CD8-positive, alpha-beta memory T cell (primary cell): ENCODE measurements at regions not wholly inside any gene's neighbourhood (a gene's known extent, or its start where the extent isn't known, plus 50 kb on each side); places are given as distances from the start of the nearest gene placed in this dataset.

Source experiments
- CTCF ChIA-PET: fragments of 350-600 bp; sonication (Branson Sonifier 250); formaldehyde crosslinking; loops from one replicate; lab custom pipeline; 2021; ENCODE audit warnings: antibody characterized with exemption; lab: Charles Lee
- POLR2A ChIA-PET: fragments of 350-600 bp; sonication (Branson Sonifier 250); formaldehyde crosslinking; loops from one replicate; lab custom pipeline; 2021; ENCODE audit warnings: antibody characterized with exemption; lab: Charles Lee
- DNase-seq, 5 donors: peaks; one replicate each; pipeline versions ENCODE4 v3.0.0 to v3.0.0-alpha.2; 2020 to 2022; ENCODE audit warnings: mixed read lengths in 1 of 5
- H3K27ac ChIP-seq: one replicate; pipeline ENCODE4 v1.7.0; 2013; ENCODE audit warnings: low read depth, mild to moderate bottlenecking, low read length, moderate library complexity
- H3K27me3 ChIP-seq: 2 replicates; pipeline ENCODE4 v1.7.0; 2013; ENCODE audit warnings: low read length, mild to moderate bottlenecking; ENCODE audit not compliant: insufficient read depth, poor library complexity, severe bottlenecking
- H3K36me3 ChIP-seq: 2 replicates; pipeline ENCODE4 v1.7.0; 2013; ENCODE audit warnings: mild to moderate bottlenecking, low read length, moderate library complexity; ENCODE audit not compliant: insufficient read depth
- H3K4me1 ChIP-seq: 2 replicates; pipeline ENCODE4 v1.7.0; 2013; ENCODE audit warnings: mild to moderate bottlenecking, low read length, moderate library complexity; ENCODE audit not compliant: insufficient read depth
- H3K4me3 ChIP-seq: 2 replicates; pipeline ENCODE4 v1.7.0; 2013; ENCODE audit warnings: mild to moderate bottlenecking, low read length
- H3K9me3 ChIP-seq: 2 replicates; pipeline ENCODE4 v1.7.0; 2013; ENCODE audit warnings: mild to moderate bottlenecking, low read length
- H3K27ac Mint-ChIP-seq, 8 donors: one replicate each; pipeline ENCODE4 v1.8.0; 2020 to 2021; ENCODE audit warnings: mixed read lengths in 8 of 8, mild to moderate bottlenecking in 6 of 8, inconsistent platforms in 3 of 8, moderate library complexity in 3 of 8
- H3K27me3 Mint-ChIP-seq, 2 donors: one replicate each; pipeline ENCODE4 v1.8.0; 2020 to 2021; ENCODE audit warnings: mixed read lengths in 2 of 2, mild to moderate bottlenecking in 1 of 2, moderate library complexity in 1 of 2
- H3K36me3 Mint-ChIP-seq, 3 donors: one replicate each; pipeline ENCODE4 v1.8.0; 2020 to 2021; ENCODE audit warnings: mixed read lengths in 3 of 3, inconsistent platforms in 1 of 3, mild to moderate bottlenecking in 1 of 3
- H3K4me1 Mint-ChIP-seq, 3 donors: one replicate each; pipeline ENCODE4 v1.8.0; 2020 to 2021; ENCODE audit warnings: mixed read lengths in 3 of 3, inconsistent platforms in 1 of 3, mild to moderate bottlenecking in 1 of 3
- H3K4me3 Mint-ChIP-seq, 7 donors: one replicate each; pipeline ENCODE4 v1.8.0; 2020 to 2021; ENCODE audit warnings: mixed read lengths in 7 of 7, mild to moderate bottlenecking in 6 of 7, moderate library complexity in 4 of 7, inconsistent platforms in 2 of 7
- H3K9me3 Mint-ChIP-seq, 5 donors: one replicate each; pipeline ENCODE4 v1.8.0; 2020 to 2022; ENCODE audit warnings: mixed read lengths in 5 of 5, mild to moderate bottlenecking in 3 of 5, moderate library complexity in 2 of 5, inconsistent platforms in 1 of 5

DNA sequence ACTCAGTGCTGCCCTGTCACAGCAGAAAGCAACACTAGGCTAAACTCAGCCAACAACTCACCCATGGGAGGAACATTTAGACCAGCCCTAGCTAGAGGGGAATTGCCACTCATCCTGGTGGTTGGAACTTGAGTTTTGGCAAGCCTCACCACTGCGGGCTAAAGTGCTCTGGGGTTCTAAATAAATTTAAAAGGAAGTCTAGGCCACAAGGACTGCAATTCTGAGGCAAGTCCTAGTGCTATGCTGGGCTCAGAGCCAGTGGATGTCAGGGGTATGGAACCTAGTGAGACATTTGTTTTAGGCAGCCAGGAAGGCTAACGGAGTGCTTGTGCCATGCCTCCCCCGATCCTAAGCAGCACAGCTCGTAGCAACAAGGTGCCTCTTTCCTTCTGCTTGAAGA lies 78.0 kb downstream of the RGS13 start:
- CTCF ChIA-PET: no interaction called here
- no peaks in the 10 kb centered on the region for H3K27me3 ChIP-seq

DNA sequence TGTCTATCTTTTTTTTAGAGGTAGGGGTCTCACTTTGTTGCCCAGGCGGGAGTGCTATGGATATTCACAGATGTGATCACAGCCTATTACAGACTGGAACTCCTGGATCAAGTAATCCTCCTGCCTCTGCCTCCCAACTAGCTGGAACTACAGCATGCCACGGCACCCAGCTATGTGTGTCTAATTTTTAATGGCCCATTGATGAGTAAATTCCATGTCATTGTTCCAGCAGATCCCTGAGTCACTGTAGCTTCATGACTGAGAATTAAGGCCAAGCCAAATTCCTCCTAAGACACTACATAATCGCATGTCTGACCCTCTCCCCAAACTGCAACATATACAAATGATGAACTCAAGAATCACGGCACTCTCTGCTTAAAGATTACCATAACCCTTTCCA lies 84.2 kb upstream of the RGS2 start:
- Mint-ChIP-seq H3K4me1 (no peaks in the 10 kb centered on the region), H3K4me3 (no peak overlapping the region), H3K27ac (no peak overlapping the region), H3K27me3 (peaks cover 3% of the 10 kb centered on the region in 2 donors), H3K36me3 (no peaks in the 10 kb centered on the region), H3K9me3 (peaks cover 3 to 12% (median 7%) of the 10 kb centered on the region in 5 donors)
- no peaks in the 10 kb centered on the region for H3K4me1 ChIP-seq
- no peaks in the 10 kb centered on the region for H3K27me3 ChIP-seq
- H3K36me3 ChIP-seq: no peaks in the 10 kb centered on the region
- H3K4me3 ChIP-seq: no peak overlapping the region
- ChIA-PET POLR2A (no interaction called here), CTCF (no interaction called here)
- H3K27ac ChIP-seq: no peak overlapping the region
- no peaks in the 10 kb centered on the region for H3K9me3 ChIP-seq
- no peak for DNase-seq

More for the DNA sequence above, 78.0 kb downstream of the RGS13 start:
- no peaks in the 10 kb centered on the region for H3K36me3 Mint-ChIP-seq
- H3K4me3 Mint-ChIP-seq: no peak overlapping the region
- Histone ChIP-seq H3K9me3 (no peaks in the 10 kb centered on the region), H3K36me3 (no peaks in the 10 kb centered on the region), H3K4me1 (no peaks in the 10 kb centered on the region), H3K27ac (no peak overlapping the region), H3K4me3 (no peak overlapping the region)
- POLR2A ChIA-PET: no interaction called here
- H3K27me3 Mint-ChIP-seq: peaks cover 6 to 7% of the 10 kb centered on the region in 2 donors
- no peak for DNase-seq
- H3K9me3 Mint-ChIP-seq: peaks cover 10 to 20% (median 15%) of the 10 kb centered on the region in 5 donors
- H3K27ac Mint-ChIP-seq: no peak overlapping the region
- no peaks in the 10 kb centered on the region for H3K4me1 Mint-ChIP-seq

DNA sequence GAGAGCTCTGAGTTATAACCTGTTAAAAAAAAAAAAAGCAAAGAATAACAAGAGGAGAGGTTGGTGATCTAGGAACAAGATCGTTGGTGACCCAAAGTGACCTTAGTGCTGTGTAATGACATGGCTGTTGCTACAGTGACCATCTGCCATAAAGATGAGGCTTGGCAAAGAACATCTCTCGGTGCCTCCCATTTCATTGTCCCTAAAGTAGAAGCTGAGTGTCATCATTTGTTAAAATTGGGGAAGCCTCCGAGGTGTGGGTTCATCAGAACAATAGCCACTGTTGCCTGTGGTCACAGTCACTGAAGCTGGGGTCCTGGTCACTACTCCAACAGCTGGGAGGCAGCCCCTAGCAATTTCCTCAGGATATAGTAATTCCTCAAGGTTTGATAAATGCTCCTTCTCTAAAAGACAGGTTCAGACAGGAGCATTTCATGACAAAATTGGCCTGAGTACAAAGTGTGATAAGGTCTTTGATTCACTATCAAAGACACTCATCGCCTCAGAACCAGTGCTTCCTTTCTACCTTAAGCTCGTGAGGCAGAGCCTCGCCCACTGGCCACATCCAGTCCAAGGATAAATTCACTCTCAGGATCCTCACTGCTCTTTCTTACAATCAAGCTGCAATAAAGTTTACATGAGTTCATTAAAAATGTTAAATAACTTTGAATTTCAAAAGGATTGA lies 81.9 kb upstream of the RGS2 start:
- Mint-ChIP-seq H3K36me3 (no peaks in the 10 kb centered on the region), H3K27me3 (peaks cover 3% of the 10 kb centered on the region in 2 donors), H3K4me1 (no peaks in the 10 kb centered on the region), H3K9me3 (peaks cover 0 to 2% (median 0%) of the 10 kb centered on the region in 5 donors), H3K4me3 (no peak overlapping the region), H3K27ac (no peak overlapping the region)
- no peak overlapping the region for H3K27ac ChIP-seq
- no peaks in the 10 kb centered on the region for H3K9me3 ChIP-seq
- no peaks in the 10 kb centered on the region for H3K27me3 ChIP-seq
- H3K36me3 ChIP-seq: no peaks in the 10 kb centered on the region
- no peak overlapping the region for H3K4me3 ChIP-seq
- no peaks in the 10 kb centered on the region for H3K4me1 ChIP-seq
- DNase-seq: no peak
- POLR2A ChIA-PET: no interaction called here
- CTCF ChIA-PET: no interaction called here

DNA sequence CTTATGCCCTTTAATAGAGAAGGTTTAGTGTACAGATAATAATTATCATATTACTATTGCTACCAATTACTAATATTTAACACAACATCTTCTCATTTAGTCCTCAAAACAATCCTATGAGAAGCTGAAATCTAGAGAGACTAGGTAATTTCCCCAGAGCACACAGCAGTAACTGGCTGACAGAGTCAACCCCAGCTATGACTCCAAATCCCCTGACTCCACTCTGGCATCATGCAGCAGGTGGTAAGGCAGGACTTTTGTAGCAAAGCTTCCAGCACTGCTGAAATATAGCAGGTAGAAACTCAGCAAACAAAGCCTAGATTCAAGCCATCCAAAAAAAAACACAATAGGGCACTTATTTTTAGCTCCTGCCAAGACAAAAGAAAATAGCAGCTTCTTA lies 79.3 kb upstream of the RGS2 start:
- no peak overlapping the region for H3K4me3 Mint-ChIP-seq
- Histone ChIP-seq H3K27ac (no peak overlapping the region), H3K9me3 (no peaks in the 10 kb centered on the region), H3K36me3 (no peaks in the 10 kb centered on the region), H3K4me1 (no peaks in the 10 kb centered on the region), H3K27me3 (no peaks in the 10 kb centered on the region), H3K4me3 (no peak overlapping the region)
- peaks cover 0 to 1% of the 10 kb centered on the region in 2 donors for H3K27me3 Mint-ChIP-seq
- no peaks in the 10 kb centered on the region for H3K4me1 Mint-ChIP-seq
- no peaks in the 10 kb centered on the region for H3K9me3 Mint-ChIP-seq
- H3K27ac Mint-ChIP-seq: no peak overlapping the region
- POLR2A ChIA-PET: no interaction called here
- DNase-seq: no peak
- CTCF ChIA-PET: no interaction called here
- H3K36me3 Mint-ChIP-seq: no peaks in the 10 kb centered on the region

DNA sequence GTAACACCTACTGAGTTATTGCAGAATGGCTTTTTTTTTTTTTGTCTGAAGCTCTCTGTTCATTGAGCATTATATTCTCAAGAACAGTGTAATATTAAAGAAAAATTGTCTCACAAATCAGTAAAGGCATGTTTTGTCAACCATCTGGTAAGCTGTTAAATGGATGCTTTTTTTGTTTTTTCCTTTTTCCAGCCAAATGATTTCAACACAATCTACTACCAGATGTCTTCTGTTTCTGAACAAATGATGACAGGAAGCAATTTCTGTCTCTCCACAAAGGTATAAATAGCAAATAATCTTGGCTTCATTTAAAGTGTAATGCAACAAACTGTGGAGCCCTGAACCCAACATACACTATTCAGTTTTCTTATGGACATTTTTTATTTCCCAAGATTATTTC lies 78.6 kb upstream of the RGS2 start:
- no peaks in the 10 kb centered on the region for H3K4me1 Mint-ChIP-seq
- H3K9me3 Mint-ChIP-seq: no peaks in the 10 kb centered on the region
- POLR2A ChIA-PET: no interaction called here
- no peak overlapping the region for H3K4me3 ChIP-seq
- CTCF ChIA-PET: no interaction called here
- H3K36me3 Mint-ChIP-seq: no peaks in the 10 kb centered on the region
- no peaks in the 10 kb centered on the region for H3K36me3 ChIP-seq
- no peak overlapping the region for H3K4me3 Mint-ChIP-seq
- H3K4me1 ChIP-seq: no peaks in the 10 kb centered on the region
- H3K27me3 ChIP-seq: no peaks in the 10 kb centered on the region
- DNase-seq: no peak
- no peaks in the 10 kb centered on the region for H3K9me3 ChIP-seq
- no peak overlapping the region for H3K27ac Mint-ChIP-seq
- peaks cover 0 to 1% of the 10 kb centered on the region in 2 donors for H3K27me3 Mint-ChIP-seq
- H3K27ac ChIP-seq: no peak overlapping the region

DNA sequence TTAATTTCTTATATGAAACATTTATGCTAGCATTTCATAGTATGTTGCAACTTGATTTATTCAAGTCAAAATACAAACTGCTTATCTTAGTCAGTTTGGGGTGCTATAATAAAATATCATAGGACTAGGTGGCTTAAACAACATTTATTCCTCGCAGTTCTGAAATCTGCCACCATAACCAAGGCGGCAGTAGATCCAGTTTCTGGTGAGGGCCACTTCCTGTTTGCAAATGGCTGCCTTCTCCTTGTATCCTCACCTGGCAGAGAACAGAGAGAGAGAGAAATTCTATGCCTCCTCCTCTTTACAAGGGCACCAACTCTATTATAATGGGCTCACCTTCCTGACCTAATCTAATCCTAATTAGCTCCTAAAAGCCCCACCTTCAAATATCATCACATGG lies 76.1 kb upstream of the RGS2 start:
- Histone ChIP-seq H3K27ac (no peak overlapping the region), H3K4me3 (no peak overlapping the region), H3K36me3 (no peaks in the 10 kb centered on the region), H3K9me3 (no peaks in the 10 kb centered on the region), H3K4me1 (no peaks in the 10 kb centered on the region), H3K27me3 (no peaks in the 10 kb centered on the region)
- Mint-ChIP-seq H3K4me3 (no peak overlapping the region), H3K27me3 (peaks cover 0 to 5% of the 10 kb centered on the region in 2 donors), H3K9me3 (no peaks in the 10 kb centered on the region), H3K36me3 (no peaks in the 10 kb centered on the region), H3K27ac (peak overlapping the region in 1 of 8 donors; percentile 68), H3K4me1 (no peaks in the 10 kb centered on the region)
- ChIA-PET POLR2A (no interaction called here), CTCF (no interaction called here)
- DNase-seq: no peak

DNA sequence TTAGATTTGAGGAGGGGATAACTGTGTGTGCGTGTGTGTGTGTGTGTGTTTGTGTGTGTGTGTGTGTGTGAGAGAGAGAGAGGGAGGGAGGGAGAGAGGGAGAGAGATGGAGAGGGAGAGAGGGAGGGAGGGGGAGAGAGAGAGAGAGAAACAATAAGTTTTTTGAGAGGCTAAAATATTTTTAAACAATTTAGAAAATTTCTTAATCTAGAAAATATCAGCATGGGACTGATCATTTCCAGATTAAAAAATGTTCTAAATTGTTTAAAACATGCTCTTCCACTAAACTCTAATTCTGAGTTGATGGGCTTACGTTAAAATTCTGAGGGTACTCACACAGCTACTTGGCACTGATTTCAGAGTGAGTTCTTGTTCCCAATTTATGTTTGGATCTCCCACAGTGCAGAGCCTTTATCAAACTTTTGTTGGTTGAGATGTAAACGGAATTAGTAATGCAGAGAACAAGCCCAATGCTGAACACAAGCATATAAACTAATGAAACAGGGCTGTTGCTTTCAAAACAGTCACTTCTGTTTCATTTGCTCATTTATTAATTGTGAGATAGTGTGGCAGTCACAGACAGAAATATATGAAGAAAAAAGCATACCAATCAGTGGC lies 73.4 kb upstream of the RGS2 start:
- peaks cover 0 to 3% (median 0%) of the 10 kb centered on the region in 3 donors for H3K4me1 Mint-ChIP-seq
- Histone ChIP-seq H3K9me3 (no peaks in the 10 kb centered on the region), H3K4me1 (no peaks in the 10 kb centered on the region), H3K4me3 (no peak overlapping the region), H3K27ac (no peak overlapping the region), H3K27me3 (no peaks in the 10 kb centered on the region), H3K36me3 (no peaks in the 10 kb centered on the region)
- no peaks in the 10 kb centered on the region for H3K9me3 Mint-ChIP-seq
- ChIA-PET CTCF (no interaction called here), POLR2A (no interaction called here)
- DNase-seq: no peak
- H3K4me3 Mint-ChIP-seq: no peak overlapping the region
- no peak overlapping the region for H3K27ac Mint-ChIP-seq
- no peaks in the 10 kb centered on the region for H3K36me3 Mint-ChIP-seq
- peaks cover 0 to 6% of the 10 kb centered on the region in 2 donors for H3K27me3 Mint-ChIP-seq

DNA sequence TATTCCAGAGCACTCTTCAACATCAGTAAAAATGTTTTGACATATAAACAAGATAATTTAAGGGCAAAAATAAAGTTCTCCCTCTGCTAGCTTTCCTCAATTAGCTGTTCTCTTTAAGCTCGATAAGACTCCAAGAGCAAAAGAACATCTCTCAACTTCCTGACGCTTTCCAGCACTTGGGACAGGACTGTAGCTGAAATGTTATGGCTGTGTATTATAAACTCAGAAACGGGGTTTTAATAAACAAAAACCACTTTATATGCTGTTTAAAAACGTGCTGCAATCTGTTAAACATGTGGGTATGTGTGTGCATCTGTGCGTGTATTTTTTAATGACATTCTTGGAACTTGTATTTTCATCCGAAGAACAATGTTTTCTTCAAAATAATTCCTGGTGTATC lies 71.5 kb upstream of the RGS2 start:
- Mint-ChIP-seq H3K9me3 (no peaks in the 10 kb centered on the region), H3K4me3 (no peak overlapping the region), H3K27me3 (peaks cover 0 to 6% of the 10 kb centered on the region in 2 donors), H3K4me1 (peaks cover 0 to 3% (median 0%) of the 10 kb centered on the region in 3 donors), H3K36me3 (no peaks in the 10 kb centered on the region), H3K27ac (no peak overlapping the region)
- H3K27me3 ChIP-seq: no peaks in the 10 kb centered on the region
- H3K27ac ChIP-seq: no peak overlapping the region
- no peak overlapping the region for H3K4me3 ChIP-seq
- POLR2A ChIA-PET: no interaction called here
- CTCF ChIA-PET: no interaction called here
- no peaks in the 10 kb centered on the region for H3K9me3 ChIP-seq
- H3K36me3 ChIP-seq: no peaks in the 10 kb centered on the region
- no peaks in the 10 kb centered on the region for H3K4me1 ChIP-seq
- DNase-seq: no peak
